OCI-LY3 (cell line): ENCODE measurements at regions not wholly inside any gene's neighbourhood (a gene's known extent, or its start where the extent isn't known, plus 50 kb on each side); places are given as distances from the start of the nearest gene placed in this dataset.

ENCODE experiments used
- CTCF ChIP-seq: fragments of 200-600, 300-600 bp; sonication (generic); IDR thresholded peaks from 2 replicates; pipeline ENCODE4 v1.5.1; 2014; ENCODE audit warnings: antibody characterized with exemption, low read length, low read depth
- EZH2phosphoT487 ChIP-seq: fragments of 200-600 bp; shearing (Covaris generic); IDR thresholded peaks from 2 replicates; pipeline ENCODE4 v1.6.1; 2018; ENCODE audit warnings: antibody characterized with exemption, mixed run types, low read depth

- TF ChIP-seq CTCF (no peak), EZH2phosphoT487 (no peak)
These were observed 62.2 kb upstream of the SLC22A16 start for GRCh38 chr6:110538416-110539160.
